NCI-H1930 (cell line): ENCODE measurements at regions not wholly inside any gene's neighbourhood (a gene's known extent, or its start where the extent isn't known, plus 50 kb on each side); places are given as distances from the start of the nearest gene placed in this dataset.

Experiments
- DNase-seq, 2 experiments: peaks; one replicate each; lab custom pipeline; 2025; lab: John Stamatoyannopoulos, UW

DNA sequence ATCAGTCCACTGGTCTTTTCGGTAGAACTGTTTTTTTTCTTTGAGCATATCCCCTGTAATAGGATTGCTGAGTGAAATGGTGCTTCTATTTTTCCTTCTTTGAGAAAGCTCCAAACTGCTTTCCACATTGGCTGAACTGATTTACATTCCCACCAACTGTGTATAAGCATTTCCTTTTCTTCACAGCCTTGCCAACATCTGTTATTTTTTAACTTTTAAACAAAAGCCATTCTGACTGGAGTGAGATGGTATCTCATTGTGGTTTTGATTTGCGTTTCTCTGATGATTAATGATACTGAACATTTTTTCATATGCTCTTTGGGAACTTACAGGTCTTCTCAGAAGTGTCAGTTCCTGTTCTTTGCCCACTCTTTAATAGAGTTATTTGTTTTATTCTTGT is 764.7 kb downstream of the MTRR start:
- DNase-seq, result no peak

DNA sequence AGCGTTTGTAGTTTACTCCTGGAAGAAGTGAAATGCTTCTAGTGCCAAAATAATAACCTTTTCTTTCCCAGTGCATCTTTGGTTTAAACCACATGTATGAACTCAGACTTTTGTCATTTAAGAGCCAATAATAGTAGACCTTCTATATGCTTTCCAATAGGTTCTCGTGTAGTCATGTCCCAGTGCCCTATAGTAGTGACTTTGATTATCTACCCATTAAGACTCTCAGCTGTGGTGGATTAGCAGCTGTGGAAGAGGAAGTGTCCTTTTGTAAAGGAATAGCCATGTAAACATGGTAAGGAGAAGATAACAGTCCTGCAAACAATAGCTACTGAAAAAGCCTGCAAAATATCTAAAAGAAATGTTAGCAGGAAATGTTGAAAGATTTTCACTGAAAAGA is 765.3 kb downstream of the MTRR start:
- no peak for DNase-seq

DNA sequence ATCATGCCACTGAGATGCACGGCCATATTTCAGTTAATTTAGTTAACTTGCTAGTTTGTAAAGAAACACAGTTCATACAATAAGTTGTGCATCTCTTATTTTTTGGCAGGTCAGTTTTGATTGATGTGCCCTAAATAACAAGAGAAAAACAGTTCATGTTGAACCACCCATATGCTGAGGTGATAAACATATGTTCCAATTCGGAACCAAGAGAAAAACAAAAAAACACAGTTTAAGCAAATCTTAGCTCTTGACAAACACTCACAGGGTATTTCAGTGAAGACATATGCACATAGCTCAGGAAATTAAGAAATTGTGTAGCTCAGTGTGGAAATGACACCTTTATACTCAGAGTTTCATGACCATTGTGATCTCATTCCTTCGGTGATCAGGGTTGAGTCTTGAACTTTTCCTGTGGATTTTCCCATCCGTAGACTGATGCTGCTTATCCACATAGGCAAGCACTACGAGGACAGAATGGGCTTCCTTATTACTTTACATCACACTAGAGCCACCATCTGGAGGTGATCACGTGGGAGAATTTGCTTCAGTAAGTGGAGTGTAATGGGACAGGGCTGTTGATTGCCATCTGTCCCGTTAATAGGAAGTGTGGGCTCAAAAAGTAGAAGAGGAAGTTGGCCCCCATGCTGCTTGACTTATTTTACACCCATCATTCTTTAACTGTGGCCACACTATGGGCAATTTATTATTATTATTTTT is 773.0 kb downstream of the MTRR start:
- no peak for DNase-seq

DNA sequence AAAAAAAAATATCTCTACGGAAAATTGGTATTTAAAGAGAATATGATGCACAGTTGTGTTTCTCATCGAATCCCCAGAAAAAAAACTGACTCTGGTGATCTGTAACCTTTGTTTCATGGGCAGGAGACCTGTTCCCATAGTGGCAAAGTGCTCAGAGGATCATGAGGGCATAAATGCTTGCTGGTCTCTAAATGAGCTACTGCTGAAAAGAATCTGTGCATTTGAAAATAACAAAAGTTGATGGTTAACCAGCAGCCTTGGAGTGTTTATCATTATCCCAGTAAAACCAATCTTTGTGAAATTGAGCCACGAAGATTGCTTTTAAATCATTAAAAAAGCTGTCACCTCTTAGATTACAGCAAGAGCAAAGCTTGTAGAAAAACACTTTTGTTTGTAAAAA is 775.4 kb downstream of the MTRR start:
- DNase-seq, result no peak

DNA sequence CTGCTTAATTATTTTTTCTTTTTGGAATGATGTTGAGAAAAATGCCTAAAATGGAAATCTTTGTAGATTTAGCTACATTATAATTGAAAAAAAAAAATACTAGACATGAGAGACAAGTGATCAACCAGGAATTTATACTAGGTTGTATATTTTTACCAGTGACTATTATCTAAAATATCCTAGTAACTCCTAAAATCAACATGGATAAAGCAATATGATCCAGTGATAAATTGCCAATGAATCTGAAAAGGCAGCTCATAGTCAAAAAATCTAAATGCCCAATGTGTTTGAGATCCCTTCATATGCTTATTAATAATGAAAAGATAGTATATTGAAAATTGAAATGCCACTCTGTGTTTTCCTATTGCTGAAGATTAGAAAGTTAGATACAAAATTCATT is 778.2 kb downstream of the MTRR start:
- DNase-seq, result no peak

DNA sequence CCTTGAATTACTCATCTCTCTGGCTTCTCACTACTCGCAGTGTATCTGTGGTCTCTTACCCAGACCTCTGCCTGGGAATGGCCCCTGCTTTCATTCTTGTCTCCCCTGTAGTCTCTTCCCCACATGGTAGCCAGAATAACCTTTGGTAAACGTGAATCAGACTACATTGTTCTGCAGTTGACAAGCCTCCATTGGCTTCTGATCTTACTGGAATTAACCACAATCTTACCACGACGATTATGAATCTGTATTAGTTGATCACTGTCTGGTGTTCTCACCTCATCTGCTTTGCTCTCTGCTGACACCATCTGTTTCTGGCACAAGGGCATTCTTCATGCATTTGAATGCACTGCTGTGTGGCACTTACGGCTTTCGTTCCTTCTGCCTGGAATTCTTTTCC is 781.2 kb downstream of the MTRR start:
- DNase-seq, result no peak

DNA sequence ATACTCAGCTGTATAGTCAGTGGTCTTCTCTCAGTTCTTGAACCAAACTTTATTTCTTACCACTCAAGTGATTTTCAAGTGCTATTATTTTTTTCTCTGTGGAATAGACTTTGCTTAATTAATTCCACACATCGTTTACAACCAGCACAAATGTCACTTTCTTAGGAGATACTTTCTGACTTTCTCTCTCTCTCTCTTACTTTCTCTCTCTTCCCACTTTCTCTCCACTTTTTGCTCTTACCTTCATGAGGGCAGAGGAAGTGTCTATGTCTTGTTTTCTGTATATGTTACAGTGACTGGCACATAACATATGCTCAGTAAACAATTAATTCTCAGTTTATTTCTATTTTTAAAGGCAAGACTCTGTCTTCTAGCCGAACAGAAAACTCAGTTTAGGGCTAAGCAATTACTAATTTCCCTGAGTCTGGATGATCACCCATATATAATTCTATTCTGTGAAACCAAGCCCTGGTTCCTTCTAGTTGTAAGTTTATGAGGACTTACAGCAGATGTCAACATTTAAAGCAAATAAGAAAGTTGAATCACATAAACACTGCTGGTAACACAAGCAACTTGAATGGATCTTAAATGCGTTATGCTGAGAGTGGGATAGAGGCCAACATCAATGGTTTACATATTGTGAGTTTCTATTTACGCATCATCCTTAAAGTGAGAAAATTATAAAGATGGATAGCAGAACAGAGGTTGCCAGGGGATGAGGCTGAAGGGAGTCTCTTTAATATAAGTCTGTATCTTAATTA is 791.4 kb downstream of the MTRR start:
- no peak for DNase-seq

DNA sequence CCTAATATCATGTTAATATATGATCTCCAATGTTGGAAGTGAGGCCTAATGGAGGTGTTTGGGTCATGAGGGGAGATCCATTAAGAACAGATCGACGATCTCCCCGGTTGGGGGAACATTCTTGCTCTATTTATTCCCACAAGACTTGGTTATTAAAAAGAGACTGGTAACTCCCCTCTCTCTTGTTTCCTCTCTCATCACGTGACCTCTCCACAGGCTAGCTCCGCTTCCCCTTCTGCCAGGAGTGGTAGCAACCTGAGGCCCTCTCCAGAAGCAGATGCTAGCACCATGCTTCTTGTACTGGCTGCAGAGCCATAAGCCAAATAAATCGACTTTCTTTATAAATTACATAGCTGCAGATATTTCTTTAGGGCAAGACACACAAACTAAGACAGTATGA is 794.4 kb downstream of the MTRR start:
- no peak for DNase-seq

DNA sequence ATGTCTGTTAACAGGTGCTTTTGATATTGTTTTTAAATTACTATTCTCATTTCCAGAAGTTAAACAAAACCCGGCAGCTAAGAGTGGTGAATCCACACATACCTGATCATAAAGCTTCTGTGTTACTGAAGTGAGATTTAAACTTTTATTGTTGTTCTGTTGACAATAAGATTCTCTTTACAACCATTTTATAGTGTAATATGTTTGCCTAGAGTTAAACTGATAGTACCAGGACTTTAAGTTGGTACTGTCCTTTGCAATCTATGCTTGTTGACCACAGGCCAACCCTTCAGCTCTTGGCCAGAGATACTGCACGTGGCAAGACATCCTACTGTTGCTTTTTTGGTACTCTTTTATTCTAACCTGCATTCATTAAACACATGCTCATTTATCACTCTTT is 806.2 kb downstream of the MTRR start:
- DNase-seq, result no peak

DNA sequence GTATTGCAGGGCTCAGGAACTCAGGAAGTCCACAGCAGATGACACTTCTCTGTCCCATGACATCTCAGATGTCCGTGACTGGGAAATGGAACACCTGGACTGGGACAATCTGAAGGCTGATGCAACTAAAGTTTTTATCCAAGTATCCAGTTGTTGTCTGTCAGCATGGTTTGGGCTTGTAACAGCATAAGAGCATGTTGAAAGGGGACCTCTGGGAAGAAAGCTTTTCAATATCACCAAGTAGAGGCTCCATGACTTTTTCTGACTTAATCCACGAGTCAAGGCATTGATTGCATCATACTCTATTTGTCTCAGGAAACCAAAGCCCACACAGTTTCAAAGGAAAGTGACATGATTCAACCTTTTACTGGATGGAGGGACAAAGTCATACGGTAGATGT is 807.7 kb downstream of the MTRR start:
- no peak for DNase-seq

DNA sequence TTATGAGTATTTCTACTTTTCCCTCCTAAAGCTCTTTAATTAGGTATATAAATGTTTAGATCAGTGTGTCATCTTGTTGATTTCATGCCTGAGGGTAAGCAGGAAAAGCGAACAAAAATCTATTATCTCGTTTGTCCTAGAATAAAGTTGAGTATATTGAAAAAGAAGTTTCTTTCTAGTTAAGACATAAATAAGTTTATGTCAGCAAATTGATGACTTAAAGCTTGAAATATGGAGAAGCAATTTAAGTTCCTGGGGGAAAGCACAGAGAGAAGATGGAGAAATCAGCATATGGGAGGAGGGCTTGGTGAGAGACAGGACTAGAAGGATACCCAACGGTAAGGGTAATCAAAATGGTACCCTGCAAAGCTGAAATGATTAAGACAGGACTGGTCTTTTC is 813.4 kb downstream of the MTRR start:
- DNase-seq, result no peak

DNA sequence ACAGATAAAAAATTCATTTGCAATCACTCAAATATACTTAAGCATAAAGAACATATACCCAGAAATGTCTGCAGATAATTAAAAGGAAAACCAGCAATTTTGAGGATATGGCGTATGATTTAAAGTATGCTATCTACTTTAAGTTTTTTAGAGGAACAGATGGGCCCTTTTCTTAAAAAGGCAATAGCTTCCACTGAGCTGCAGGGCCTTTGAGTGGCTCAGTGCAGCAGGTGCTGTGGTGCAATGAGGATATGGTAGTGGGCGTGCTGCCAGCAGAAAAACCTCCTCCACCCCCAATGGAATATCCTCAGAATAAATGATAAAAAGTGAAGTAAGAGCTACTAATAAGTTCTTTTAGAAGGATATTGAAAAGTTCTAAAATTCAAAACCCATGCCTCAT is 814.5 kb downstream of the MTRR start:
- DNase-seq, result peak in 1 of 2 experiments; percentile 38

DNA sequence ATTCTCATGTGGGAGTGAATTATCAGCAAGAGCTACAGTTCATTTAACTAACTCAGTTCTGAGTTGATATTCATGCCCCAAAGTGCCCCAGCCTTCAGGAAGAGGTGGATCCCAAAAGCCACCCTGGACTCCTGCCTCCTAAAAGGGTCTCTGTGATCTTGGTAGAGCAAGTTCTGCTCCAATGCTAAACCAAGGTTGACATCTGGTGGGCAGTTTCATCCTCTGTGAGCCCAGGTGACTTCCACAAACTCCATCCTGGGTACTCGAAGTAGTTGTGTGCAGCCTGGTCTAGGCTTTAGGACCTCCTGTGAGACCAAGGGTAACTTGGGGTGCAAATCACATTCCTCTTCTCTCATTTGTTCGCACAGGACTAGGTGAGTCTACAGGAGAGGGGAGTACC is 816.8 kb downstream of the MTRR start:
- peak; percentile 28 to 58 for DNase-seq

DNA sequence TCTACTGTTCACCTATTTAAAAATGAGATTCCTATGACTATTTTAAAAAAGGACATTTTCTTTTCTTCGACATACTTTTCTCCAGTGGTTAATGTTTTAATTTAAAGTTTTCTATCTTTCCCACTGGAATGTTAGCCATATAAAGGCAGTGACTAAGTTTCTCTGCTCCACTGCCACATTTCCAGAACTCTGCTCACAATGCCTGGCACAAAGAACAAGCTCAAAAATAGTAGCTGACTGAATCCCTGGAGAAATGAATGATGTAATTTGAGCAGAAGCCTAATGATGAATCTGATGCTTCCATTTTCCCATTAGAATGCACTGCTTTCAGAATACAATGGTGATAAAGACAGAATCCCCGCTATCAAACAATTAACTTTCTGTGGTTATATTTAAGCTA is 817.8 kb downstream of the MTRR start:
- no peak for DNase-seq

DNA sequence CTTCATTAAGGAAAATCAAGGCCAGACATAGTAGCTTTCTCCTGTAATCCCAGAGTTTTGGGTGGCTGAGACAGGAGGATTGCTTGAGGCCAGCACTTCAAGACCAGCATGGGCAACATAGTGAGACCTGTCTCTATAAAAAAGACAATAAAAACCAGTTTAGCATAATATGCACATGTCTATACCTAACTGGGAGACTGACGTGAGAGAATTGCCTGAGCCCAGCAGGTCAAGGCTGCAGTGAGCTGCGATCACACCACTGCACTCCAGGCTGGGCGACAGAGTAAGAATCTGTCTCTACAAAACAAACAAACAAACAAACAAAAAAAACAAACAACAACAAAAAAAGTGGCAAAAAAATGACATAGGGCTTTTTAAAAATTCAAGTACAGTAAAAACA is 820.8 kb downstream of the MTRR start:
- DNase-seq, result no peak

DNA sequence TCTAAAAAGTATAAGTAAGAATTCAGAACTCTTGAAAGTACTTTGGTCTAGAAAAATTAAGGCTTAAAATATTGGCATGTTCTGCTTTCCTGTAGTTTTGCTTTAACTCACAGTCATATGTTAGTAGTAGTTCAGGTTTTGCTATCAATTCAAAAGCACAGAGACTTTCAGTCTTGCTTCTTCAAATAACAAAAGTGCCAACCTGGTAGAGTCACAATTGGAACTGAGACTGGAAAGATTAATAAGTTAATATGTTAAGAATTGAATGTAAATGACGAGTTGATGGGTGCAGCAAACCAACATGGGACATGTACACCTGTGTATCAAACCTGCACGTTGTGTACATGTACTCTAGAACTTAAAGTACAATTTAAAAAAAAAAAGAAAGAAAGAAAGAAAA is 822.3 kb downstream of the MTRR start:
- no peak for DNase-seq

DNA sequence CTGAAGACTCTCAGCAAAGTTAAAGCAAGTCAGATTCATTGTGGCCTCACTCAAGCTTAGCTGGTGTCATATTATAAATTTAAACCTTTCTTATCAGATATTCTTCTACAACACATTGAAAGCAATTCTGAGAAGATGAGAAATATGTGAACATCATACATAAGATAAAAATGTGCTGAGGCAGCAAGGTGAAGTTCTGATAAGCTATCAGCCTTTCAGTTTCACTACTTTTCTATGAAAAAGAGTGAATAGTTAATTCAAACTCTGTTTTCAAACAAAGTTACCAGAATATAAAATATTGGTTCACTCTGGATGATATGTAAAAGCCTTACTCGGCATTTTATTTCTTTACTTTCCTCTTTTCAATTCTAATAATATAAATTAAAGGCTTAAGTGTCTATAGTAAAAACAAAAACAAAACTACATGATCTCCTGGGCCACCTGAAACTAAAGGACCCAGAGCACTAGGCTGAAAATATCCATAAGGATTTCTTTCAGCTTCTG is 824.4 kb downstream of the MTRR start:
- no peak for DNase-seq

DNA sequence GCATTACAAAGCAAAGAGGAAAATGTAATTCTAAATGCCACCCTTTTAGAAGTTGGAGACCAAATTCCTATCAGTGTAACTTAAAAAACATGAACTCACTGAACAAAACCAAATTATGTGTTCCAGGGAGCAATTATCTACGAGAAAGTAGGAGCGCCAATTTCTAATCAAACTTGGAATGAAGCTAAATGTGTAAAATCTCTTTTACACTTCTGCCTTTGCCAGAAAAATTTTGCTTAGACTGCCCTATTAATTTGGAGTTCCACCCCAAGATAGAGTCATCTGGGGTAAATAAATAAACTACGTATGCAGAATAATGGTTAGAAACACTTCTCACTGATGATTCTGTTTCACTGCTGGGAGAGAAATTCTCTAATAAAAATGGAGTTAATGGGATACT is 825.6 kb downstream of the MTRR start:
- no peak for DNase-seq

DNA sequence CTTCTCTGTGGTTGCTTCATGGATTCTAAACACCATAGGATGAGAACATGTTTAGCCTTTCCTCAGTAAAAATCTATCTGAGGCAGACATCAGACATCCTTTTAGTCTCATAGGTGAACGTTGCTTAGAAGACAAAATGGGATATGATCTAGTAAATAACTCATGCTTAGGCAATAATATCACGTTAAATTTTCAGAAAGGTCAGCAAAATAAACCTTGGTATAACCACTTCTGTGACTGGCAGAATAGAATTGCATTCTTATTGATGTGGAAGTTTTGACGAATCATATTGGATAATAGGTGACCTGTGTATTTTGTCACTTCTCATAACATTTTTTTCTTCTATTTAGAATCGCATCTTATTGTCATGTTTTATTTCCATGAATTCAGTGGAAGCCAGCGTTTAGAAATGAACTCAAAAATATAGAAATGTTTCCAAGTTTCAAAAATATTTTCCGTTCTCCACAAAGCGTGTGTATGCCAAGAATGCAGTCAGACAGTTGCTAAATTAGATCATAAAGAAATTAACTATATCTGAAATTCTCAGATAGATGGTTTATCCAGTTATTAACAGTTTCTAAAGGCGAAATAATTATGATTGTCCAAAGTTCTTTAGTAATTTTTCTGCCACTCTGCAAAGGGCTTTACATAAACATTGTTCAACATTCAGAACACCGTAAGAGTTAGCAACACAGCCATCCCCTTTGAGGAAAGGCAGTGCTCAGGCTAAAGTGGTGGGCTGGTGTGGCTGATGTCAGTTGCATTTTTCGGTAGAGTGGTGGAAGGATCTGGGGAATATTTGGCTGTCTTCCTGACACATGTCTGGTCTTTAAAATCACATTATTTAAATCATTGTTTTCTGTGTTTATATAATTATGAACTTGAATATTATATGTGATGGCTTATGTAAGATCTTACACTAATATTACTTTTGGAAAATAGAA is 827.2 kb downstream of the MTRR start:
- DNase-seq, result no peak

DNA sequence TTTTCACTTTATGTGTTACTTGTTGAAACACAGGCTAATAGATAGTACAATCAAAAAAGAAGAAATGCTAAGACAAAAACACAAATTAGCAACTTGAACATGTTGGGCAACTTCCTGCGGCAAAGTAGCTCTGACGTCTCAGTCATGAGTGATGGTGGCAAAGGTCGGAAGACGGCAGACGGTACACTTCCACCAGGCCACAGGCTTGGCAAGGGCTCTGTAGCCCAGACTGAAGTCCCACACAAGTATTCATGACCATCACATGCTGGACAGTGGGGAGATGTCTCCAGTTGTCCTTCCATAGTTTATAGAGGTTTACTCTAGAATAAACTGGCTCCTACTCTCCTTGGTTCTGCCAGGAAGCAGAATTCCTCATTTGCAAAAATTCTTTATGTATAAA is 831.3 kb downstream of the MTRR start:
- DNase-seq, result no peak

DNA sequence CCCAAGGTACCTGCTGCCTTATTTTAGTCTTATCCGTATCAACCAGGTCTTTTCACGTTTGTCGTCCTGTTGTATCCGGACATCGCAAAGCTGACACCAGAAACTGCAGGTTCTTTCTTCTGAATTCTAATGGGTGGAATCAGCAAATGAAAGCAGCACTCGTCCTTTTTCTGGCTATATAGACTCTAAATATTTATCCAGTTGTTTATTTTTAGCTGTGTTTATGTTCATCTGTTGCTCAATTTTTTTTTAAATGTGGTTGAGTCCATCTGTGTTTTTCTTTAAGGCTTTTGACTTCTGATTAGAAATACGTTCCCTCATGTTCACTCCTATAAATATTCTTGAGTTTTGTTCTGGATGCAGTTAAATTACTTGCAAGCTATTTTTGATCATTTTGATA is 831.7 kb downstream of the MTRR start:
- no peak for DNase-seq

DNA sequence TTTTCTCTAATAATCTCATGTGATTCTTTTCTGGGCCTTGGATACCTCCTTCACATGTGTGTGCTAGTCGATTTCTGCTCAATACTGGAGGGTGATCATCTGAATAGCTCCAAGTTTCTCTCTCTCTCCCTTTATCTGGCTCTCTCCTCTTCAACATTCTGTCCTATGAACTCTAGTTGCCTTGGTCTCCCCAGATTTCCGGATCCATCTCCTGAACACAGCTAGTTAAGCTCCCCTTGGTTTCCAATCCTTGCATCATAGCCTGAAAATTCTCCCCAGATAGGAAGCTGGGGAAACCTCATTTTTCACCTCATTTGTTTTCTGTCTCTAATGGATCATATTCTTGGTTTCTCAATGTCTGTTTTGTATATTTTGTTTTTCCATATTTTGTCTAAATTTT is 832.3 kb downstream of the MTRR start:
- no peak for DNase-seq
